H1 (cell line): ENCODE measurements at regions not wholly inside any gene's neighbourhood (a gene's known extent, or its start where the extent isn't known, plus 50 kb on each side); places are given as distances from the start of the nearest gene placed in this dataset.

Experiments
- CTCF ChIA-PET: fragments of 300-600 bp; sonication (Branson Sonifier 250); formaldehyde crosslinking; loops from one replicate; lab custom pipeline; 2021; ENCODE audit not compliant: partially characterized antibody; lab: Charles Lee
- POLR2A ChIA-PET: fragments of 300-600 bp; sonication (Branson Sonifier 250); formaldehyde crosslinking; loops from one replicate; lab custom pipeline; 2021; ENCODE audit warnings: inconsistent platforms; ENCODE audit not compliant: partially characterized antibody; lab: Charles Lee
- DNase-seq, 2 experiments: peaks; one replicate each; pipeline versions ENCODE4 v3.0.0 to v3.0.0-alpha.2; 2010 to 2022; ENCODE audit warnings: low spot score in 2 of 2, low read depth in 1 of 2, mixed read lengths in 1 of 2
- FAIRE-seq: peaks from 2 replicates; lab custom pipeline; 2011; peaks lifted over from hg19 to GRCh38; lab: Jason Lieb, UNC
- H2AFZ ChIP-seq: 2 replicates; pipeline ENCODE4 v1.8.1; 2012; ENCODE audit warnings: low read length, inconsistent platforms
- H2AK5ac ChIP-seq: 2 replicates; pipeline ENCODE4 v1.6.1; 2013; ENCODE audit warnings: low read depth, low read length
- H2BK120ac ChIP-seq: replicated peaks from 2 replicates; pipeline ENCODE3; 2013; ENCODE audit warnings: low read depth, low read length, inconsistent platforms
- H2BK12ac ChIP-seq: 2 replicates; pipeline ENCODE4 v1.6.1; 2013; ENCODE audit warnings: low read depth, low read length
- H2BK15ac ChIP-seq: 2 replicates; pipeline ENCODE4 v1.6.1; 2013; ENCODE audit warnings: low read length
- H2BK20ac ChIP-seq: 2 replicates; pipeline ENCODE4 v1.6.1; 2013; ENCODE audit warnings: low read length
- H2BK5ac ChIP-seq: 2 replicates; pipeline ENCODE4 v1.6.1; 2013; ENCODE audit warnings: low read depth, low read length
- H3K14ac ChIP-seq: 2 replicates; pipeline ENCODE4 v1.6.1; 2013; ENCODE audit warnings: inconsistent platforms; ENCODE audit not compliant: insufficient read length
- H3K18ac ChIP-seq: 2 replicates; pipeline ENCODE4 v1.6.1; 2013; ENCODE audit warnings: low read length; ENCODE audit errors: extremely low read depth
- H3K23ac ChIP-seq: 2 replicates; pipeline ENCODE4 v1.6.1; 2013; ENCODE audit warnings: inconsistent platforms; ENCODE audit not compliant: insufficient read length
- H3K23me2 ChIP-seq: 2 replicates; pipeline ENCODE4 v1.6.1; 2013; ENCODE audit warnings: low read depth, low read length
- H3K27ac ChIP-seq: 2 replicates; pipeline ENCODE4 v1.6.1; 2011; ENCODE audit warnings: low read depth, low read length, inconsistent platforms
- H3K27me3 ChIP-seq, 4 experiments: replicated peaks in 1 of 4; 1 replicate in 1 of 4; 2 replicates in 3 of 4; pipeline versions ENCODE4 v1.6.1 to v1.8.1; 2011 to 2013; ENCODE audit warnings: low read length in 3 of 4, mild to moderate bottlenecking in 3 of 4, inconsistent platforms in 2 of 4, mixed read lengths in 2 of 4, moderate library complexity in 1 of 4; ENCODE audit not compliant: control insufficient read depth in 3 of 4, insufficient read depth in 3 of 4; ENCODE audit errors: extremely low read depth in 1 of 4
- H3K36me3 ChIP-seq, 4 experiments: 2 replicates each; pipeline versions ENCODE4 v1.6.1 to v1.8.1; 2011 to 2013; ENCODE audit warnings: mild to moderate bottlenecking in 4 of 4, low read length in 3 of 4, moderate library complexity in 2 of 4, control low read depth in 1 of 4, inconsistent platforms in 1 of 4; ENCODE audit not compliant: insufficient read depth in 4 of 4, control insufficient read depth in 2 of 4
- H3K4ac ChIP-seq: replicated peaks from 2 replicates; pipeline ENCODE3; 2013; ENCODE audit warnings: low read length, low read depth, mixed read lengths, inconsistent platforms; ENCODE audit not compliant: insufficient read length
- H3K4me1 ChIP-seq, 4 experiments: replicated peaks in 1 of 4; 1 replicate in 1 of 4; 2 replicates in 3 of 4; pipeline versions ENCODE4 v1.6.1 to v1.8.1; 2011 to 2013; ENCODE audit warnings: low read length in 3 of 4, inconsistent platforms in 2 of 4, mixed read lengths in 1 of 4; ENCODE audit not compliant: insufficient read depth in 4 of 4, control insufficient read depth in 3 of 4
- H3K4me2 ChIP-seq, 2 experiments: 2 replicates each; pipeline versions ENCODE4 v1.6.1 to v1.8.1; 2011 to 2013; ENCODE audit warnings: low read depth in 2 of 2, low read length in 2 of 2, control low read depth in 1 of 2, inconsistent platforms in 1 of 2, mild to moderate bottlenecking in 1 of 2; ENCODE audit not compliant: insufficient read depth in 1 of 2
- H3K4me3 ChIP-seq, 4 experiments: fragments of 200-600, 300-600 bp in 1 of 4; sonication (generic), shearing (Covaris generic), sonication (Bioruptor Twin) in 1 of 4; 2 replicates each; pipeline versions ENCODE4 v1.5.1 to v1.8.1; 2011 to 2016; ENCODE audit warnings: low read length in 4 of 4, low read depth in 3 of 4, control low read depth in 2 of 4, inconsistent platforms in 2 of 4, mild to moderate bottlenecking in 2 of 4, mixed read lengths in 1 of 4, moderate library complexity in 1 of 4; ENCODE audit not compliant: insufficient read depth in 2 of 4; ENCODE audit errors: extremely low read depth in 1 of 4
- H3K56ac ChIP-seq: replicated peaks from 2 replicates; pipeline ENCODE3; 2013; ENCODE audit warnings: low read depth, mild to moderate bottlenecking, mixed read lengths, low read length, inconsistent platforms; ENCODE audit not compliant: insufficient read length
- H3K79me1 ChIP-seq: 2 replicates; pipeline ENCODE4 v1.6.1; 2013; ENCODE audit warnings: low read depth, low read length, control low read depth
- H3K79me2 ChIP-seq, 2 experiments: 2 replicates each; pipeline versions ENCODE4 v1.6.1 to v1.8.1; 2012 to 2013; ENCODE audit warnings: low read length in 2 of 2, mild to moderate bottlenecking in 2 of 2, inconsistent platforms in 1 of 2; ENCODE audit not compliant: insufficient read depth in 2 of 2, control insufficient read depth in 1 of 2
- H3K9ac ChIP-seq, 4 experiments: replicated peaks in 1 of 4; 1 replicate in 1 of 4; 2 replicates in 3 of 4; pipeline versions ENCODE4 v1.6.1 to v1.8.1; 2011 to 2013; ENCODE audit warnings: low read depth in 3 of 4, low read length in 3 of 4, control low read depth in 2 of 4, mild to moderate bottlenecking in 2 of 4, moderate library complexity in 2 of 4, inconsistent platforms in 1 of 4; ENCODE audit errors: extremely low read depth in 1 of 4
- H3K9me3 ChIP-seq, 2 experiments: 2 replicates each; pipeline versions ENCODE4 v1.6.1 to v1.8.1; 2012 to 2013; ENCODE audit warnings: mild to moderate bottlenecking in 2 of 2, moderate library complexity in 2 of 2, control low read depth in 1 of 2, inconsistent platforms in 1 of 2, low read depth in 1 of 2, low read length in 1 of 2, mixed read lengths in 1 of 2; ENCODE audit not compliant: insufficient read depth in 2 of 2
- H4K20me1 ChIP-seq, 2 experiments: replicated peaks in 1 of 2; 2 replicates each; pipeline versions ENCODE3 to v1.8.1; 2011 to 2013; ENCODE audit warnings: inconsistent platforms in 2 of 2, low read length in 2 of 2, mild to moderate bottlenecking in 1 of 2; ENCODE audit not compliant: insufficient read depth in 2 of 2, control insufficient read depth in 1 of 2
- H4K5ac ChIP-seq: 2 replicates; pipeline ENCODE4 v1.6.1; 2013; ENCODE audit warnings: low read length, low read depth, mixed read lengths, inconsistent platforms; ENCODE audit not compliant: insufficient read length
- H4K8ac ChIP-seq: 2 replicates; pipeline ENCODE4 v1.8.0; 2013; ENCODE audit warnings: mild to moderate bottlenecking, moderate library complexity, low read length, inconsistent platforms; ENCODE audit not compliant: insufficient read depth; ENCODE audit errors: extremely low read depth
- H4K91ac ChIP-seq: replicated peaks from 2 replicates; pipeline ENCODE3; 2013; ENCODE audit warnings: low read length, mixed read lengths, inconsistent platforms; ENCODE audit not compliant: insufficient read length
- CBX8 ChIP-seq: fragments of 300-800, 300-1000 bp; sonication (generic); IDR thresholded peaks from 2 replicates; pipeline ENCODE4 v1.7.1; 2016; ENCODE audit warnings: low read depth, low read length, borderline replicate concordance
- EP300 ChIP-seq, 2 experiments: IDR thresholded peaks; 1 replicate in 1 of 2; 2 replicates in 1 of 2; pipeline ENCODE4 v1.6.1; 2011 to 2012; ENCODE audit warnings: low read depth in 2 of 2, low read length in 2 of 2, mild to moderate bottlenecking in 2 of 2, borderline replicate concordance in 1 of 2, inconsistent platforms in 1 of 2, moderate library complexity in 1 of 2
- KDM4A ChIP-seq: IDR thresholded peaks from one replicate; pipeline ENCODE4 v1.7.1; 2012; ENCODE audit warnings: low read depth, mild to moderate bottlenecking, moderate library complexity, low read length, inconsistent platforms; ENCODE audit not compliant: severe bottlenecking
- MAFK ChIP-seq: IDR thresholded peaks from 2 replicates; pipeline ENCODE4 v1.6.1; 2012; ENCODE audit warnings: low read depth, mild to moderate bottlenecking, improper control_type of control experiment, low read length
- NANOG ChIP-seq: IDR thresholded peaks from 2 replicates; pipeline ENCODE4 v1.6.1; 2011; ENCODE audit warnings: low read length, low read depth, mild to moderate bottlenecking, inconsistent platforms; ENCODE audit not compliant: insufficient read depth, poor library complexity, severe bottlenecking
- NRF1 ChIP-seq: IDR thresholded peaks from 2 replicates; pipeline ENCODE4 v1.6.1; 2011; ENCODE audit warnings: mild to moderate bottlenecking, low read depth, low read length, improper control_type of control experiment
- POLR2A ChIP-seq, 2 experiments: IDR thresholded peaks; 1 replicate in 1 of 2; 2 replicates in 1 of 2; pipeline ENCODE4 v1.6.1; 2011; ENCODE audit warnings: low read depth in 2 of 2, low read length in 2 of 2, mild to moderate bottlenecking in 2 of 2; ENCODE audit errors: control extremely low read depth in 1 of 2
- POU5F1 ChIP-seq: IDR thresholded peaks from 2 replicates; pipeline ENCODE4 v1.6.1; 2011; ENCODE audit warnings: low read depth, mild to moderate bottlenecking, low read length, moderate library complexity
- RAD21 ChIP-seq, 2 experiments: IDR thresholded peaks in 1 of 2; conservative IDR thresholded peaks in 1 of 2; 2 replicates each; pipeline ENCODE4 v1.6.1; 2011; ENCODE audit warnings: low read depth in 2 of 2, low read length in 2 of 2, improper control_type of control experiment in 1 of 2, inconsistent platforms in 1 of 2, mild to moderate bottlenecking in 1 of 2, moderate library complexity in 1 of 2
- SP1 ChIP-seq: IDR thresholded peaks from 2 replicates; pipeline ENCODE4 v1.6.1; 2011; ENCODE audit warnings: low read depth, low read length
- SP4 ChIP-seq: IDR thresholded peaks from 2 replicates; pipeline ENCODE4 v1.6.1; 2012; ENCODE audit warnings: low read length, inconsistent platforms
- TAF1 ChIP-seq: IDR thresholded peaks from 2 replicates; pipeline ENCODE4 v1.6.1; 2011; ENCODE audit warnings: mild to moderate bottlenecking, low read depth, low read length
- TAF7 ChIP-seq: optimal IDR thresholded peaks from 2 replicates; pipeline ENCODE3; 2011; ENCODE audit warnings: low read depth, mild to moderate bottlenecking, inconsistent platforms, low read length, moderate library complexity, borderline replicate concordance
- WGBS, 2 experiments: shearing (Covaris generic) in 1 of 2; methylation state at CpG; one replicate each; pipeline versions ENCODE4 v1.1.6 to v1.1.7; 2013 to 2015; ENCODE audit warnings: low lambda C conversion rate in 2 of 2, mixed read lengths in 2 of 2, inconsistent platforms in 1 of 2, low coverage in 1 of 2, missing lambda C conversion rate in 1 of 2; ENCODE audit not compliant: insufficient replicate concordance in 2 of 2, insufficient coverage in 1 of 2, insufficient read length in 1 of 2; ENCODE audit errors: extremely low coverage in 1 of 2, missing lambda C conversion rate in 1 of 2; 5-methylcytosine and 5-hydroxymethylcytosine counted together
- TF ChIP-seq, protein P1 (sequence below): IDR thresholded peaks from 2 replicates; pipeline ENCODE4 v1.6.1; 2011; ENCODE audit warnings: low read depth, mild to moderate bottlenecking, low read length; ENCODE audit not compliant: insufficient read depth

DNA sequence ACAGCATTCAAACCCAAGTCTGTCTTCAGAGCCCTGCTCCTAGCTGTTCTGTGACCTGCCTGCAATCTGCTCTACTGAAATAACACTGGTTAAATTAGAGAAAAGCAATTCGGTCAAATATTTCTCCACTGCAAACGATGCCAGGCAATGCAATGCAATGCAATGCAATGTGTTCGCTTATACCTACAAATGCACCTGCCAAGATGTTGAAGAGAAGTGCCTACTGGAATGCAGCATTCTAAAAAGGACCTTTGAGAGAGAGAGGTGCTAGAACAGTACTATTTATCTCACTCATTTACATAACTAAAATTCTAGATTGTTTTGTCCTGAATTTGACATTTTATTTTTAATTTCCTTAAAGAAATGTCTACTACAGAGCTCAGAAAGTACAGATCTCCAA, 157.3 kb upstream of the CDK1 start:
- Histone ChIP-seq H3K4me3 (no peak overlapping the region), H3K23ac (no peak overlapping the region), H3K4ac (no peak overlapping the region), H3K4me2 (no peak overlapping the region), H2BK12ac (no peak overlapping the region), H3K79me1 (no peaks in the 10 kb centered on the region), H2BK15ac (no peak overlapping the region), H3K79me2 (no peaks in the 10 kb centered on the region), H3K18ac (no peak overlapping the region), H3K27me3 (no peaks in the 10 kb centered on the region), H2BK20ac (no peak overlapping the region), H3K9me3 (no peaks in the 10 kb centered on the region), H3K36me3 (no peaks in the 10 kb centered on the region; a peak in 1 of 8 replicates), H4K20me1 (no peaks in the 10 kb centered on the region), H3K4me1 (no peaks in the 10 kb centered on the region), H3K23me2 (no peaks in the 10 kb centered on the region), H4K8ac (no peak overlapping the region), H3K14ac (no peak overlapping the region), H3K56ac (no peak overlapping the region), H3K27ac (no peak overlapping the region), H2AFZ (no peak overlapping the region), H4K91ac (no peak overlapping the region), H3K9ac (no peak overlapping the region), H2BK5ac (no peak overlapping the region), H2BK120ac (no peak overlapping the region), H2AK5ac (no peak overlapping the region), H4K5ac (no peak overlapping the region)
- 93% methylated on average over 3 of the region's 3 CpGs; no CpG with 5 or more reads in 1 of the 2 experiments for WGBS, 2 experiments
- no peak for DNase-seq
- ChIA-PET CTCF (interaction anchor here (0.9 kb wide), 1 partner anchor 12 kb away, joined by 3 read pairs; no protein-coding TSS in a partner anchor), POLR2A (no interaction called here)
- FAIRE-seq = no peak
- TF ChIP-seq NANOG (no peak), POLR2A (IDR thresholded peaks at IDR 0.05; ENCODE audit: control extremely low read depth in 1 of 2, low read depth in 2 of 2, low read length in 2 of 2) (no peak), EP300 (IDR thresholded peaks at IDR 0.05; ENCODE audit: borderline replicate concordance in 1 of 2, low read depth in 2 of 2, low read length in 2 of 2) (no peak), POU5F1 (no peak), NRF1 (no peak), SP1 (no peak), TAF1 (no peak), SP4 (no peak), CBX8 (no peak), KDM4A (no peak), RAD21 (IDR thresholded peaks at IDR 0.05 in 1 of 2, conservative IDR thresholded peaks at IDR 0.05 in 1 of 2; ENCODE audit: low read depth in 2 of 2, low read length in 2 of 2) (no peak), MAFK (no peak), TAF7 (no peak)
- TF ChIP-seq, protein P1, sequence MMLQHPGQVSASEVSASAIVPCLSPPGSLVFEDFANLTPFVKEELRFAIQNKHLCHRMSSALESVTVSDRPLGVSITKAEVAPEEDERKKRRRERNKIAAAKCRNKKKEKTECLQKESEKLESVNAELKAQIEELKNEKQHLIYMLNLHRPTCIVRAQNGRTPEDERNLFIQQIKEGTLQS = no peak
